Astrocyte of the cerebellum (primary cell): ENCODE measurements at regions not wholly inside any gene's neighbourhood (a gene's known extent, or its start where the extent isn't known, plus 50 kb on each side); places are given as distances from the start of the nearest gene placed in this dataset.

Experiments
- DNase-seq: peaks from one replicate; pipeline ENCODE4 v3.0.0-alpha.2; 2011; ENCODE audit warnings: low read depth
- H3K4me3 ChIP-seq: 2 replicates; pipeline ENCODE4 v1.5.1; 2011; ENCODE audit warnings: mild to moderate bottlenecking, low read depth, low read length, moderate library complexity
- CTCF ChIP-seq: IDR thresholded peaks from 2 replicates; pipeline ENCODE4 v1.5.1; 2012; ENCODE audit warnings: low read length, low read depth, moderate library complexity, mild to moderate bottlenecking; ENCODE audit errors: missing control alignments
- in situ Hi-C: cut with HindIII; loops from 2 replicates; pipeline ENCODE4 v1.10.0; 2017; ENCODE audit warnings: low sequenced_read_pairs

- in situ Hi-C loops = no loop called here
- no peak for DNase-seq
- H3K4me3 ChIP-seq = no peak overlapping the region
- no peak for TF ChIP-seq CTCF
These were observed 532.4 kb upstream of the NBEA start for GRCh38 chr13:34409496-34410182.

GRCh38 chr13:34410678-34411077, 531.4 kb upstream of the NBEA start:
- H3K4me3 ChIP-seq = no peak overlapping the region
- no peak for DNase-seq
- no peak for TF ChIP-seq CTCF
- in situ Hi-C loops = no loop called here

- no peak overlapping the region for H3K4me3 ChIP-seq
- in situ Hi-C loops = no loop called here
- DNase-seq = no peak
- no peak for TF ChIP-seq CTCF
These were observed 530.9 kb upstream of the NBEA start for GRCh38 chr13:34411177-34411576.

- TF ChIP-seq CTCF = no peak
- no peak for DNase-seq
- in situ Hi-C loops = no loop called here
- no peak overlapping the region for H3K4me3 ChIP-seq
These were observed 530.2 kb upstream of the NBEA start for GRCh38 chr13:34411894-34412293.

GRCh38 chr13:34412295-34412694, 529.8 kb upstream of the NBEA start:
- in situ Hi-C loops = no loop called here
- DNase-seq = no peak
- no peak overlapping the region for H3K4me3 ChIP-seq
- TF ChIP-seq CTCF = no peak

GRCh38 chr13:34412817-34413375, 529.2 kb upstream of the NBEA start:
- in situ Hi-C loops = no loop called here
- no peak for DNase-seq
- H3K4me3 ChIP-seq = no peak overlapping the region
- TF ChIP-seq CTCF = no peak
